ENCODE measurements at regions not wholly inside any gene's neighbourhood (a gene's known extent, or its start where the extent isn't known, plus 50 kb on each side); places are given as distances from the start of the nearest gene placed in this dataset.
"Not testable (repeated sequence)": the region's sequence is repeated elsewhere in the genome, so short reads cannot be mapped to it uniquely, and the experiment has no call there.

DNA sequence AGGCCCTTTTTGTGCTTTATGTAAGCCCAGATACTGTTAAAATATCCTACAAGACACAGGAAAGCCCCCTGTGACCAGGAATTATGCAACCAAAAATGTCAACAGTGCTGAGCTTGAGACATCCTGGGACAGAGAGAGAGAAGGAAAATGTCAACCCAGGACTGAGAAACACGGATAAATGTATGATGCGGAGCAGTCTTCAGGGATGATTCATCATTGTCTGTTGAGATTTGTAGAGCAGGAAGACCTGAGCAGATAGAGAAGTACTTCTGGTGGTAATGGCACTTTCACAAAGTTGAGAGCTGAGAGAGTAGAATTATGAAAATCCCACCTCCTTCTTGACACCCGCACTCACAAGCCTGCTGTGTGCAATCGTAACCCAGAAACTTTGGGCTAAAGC, 330.1 kb upstream of the FRG1 start:
- TF ChIP-seq CTCF, POLR2A (IDR thresholded peaks at IDR 0.05): not testable (repeated sequence)

Data from lower leg skin (tissue), 3 donors.